Ascending aorta (tissue), 2 donors: ENCODE measurements at regions not wholly inside any gene's neighbourhood (a gene's known extent, or its start where the extent isn't known, plus 50 kb on each side); places are given as distances from the start of the nearest gene placed in this dataset.

ENCODE experiments used
- DNase-seq, 2 donors: peaks; one replicate each; pipeline ENCODE4 v3.0.0-alpha.2; 2019; ENCODE audit warnings: low spot score in 2 of 2
- H3K27ac ChIP-seq, 2 donors: fragments of 200-600 bp; sonication (generic); one replicate each; pipeline ENCODE4 v1.5.1; 2016 to 2017; ENCODE audit warnings: mild to moderate bottlenecking in 1 of 2
- H3K27me3 ChIP-seq: fragments of 200-600 bp; sonication (generic); one replicate; pipeline ENCODE4 v1.5.1; 2017
- H3K36me3 ChIP-seq, 2 donors: fragments of 200-600 bp; sonication (generic); one replicate each; pipeline ENCODE4 v1.5.1; 2016
- H3K4me1 ChIP-seq, 2 donors: fragments of 200-600 bp; sonication (generic); one replicate each; pipeline ENCODE4 v1.5.1; 2016 to 2017; ENCODE audit warnings: mild to moderate bottlenecking in 1 of 2
- H3K4me3 ChIP-seq, 2 donors: fragments of 200-600 bp; sonication (generic); one replicate each; pipeline ENCODE4 v1.5.1; 2016 to 2017; ENCODE audit warnings: mild to moderate bottlenecking in 1 of 2
- H3K9me3 ChIP-seq, 2 donors: fragments of 200-600 bp; sonication (generic); one replicate each; pipeline ENCODE4 v1.5.1; 2016
- intact Hi-C: fragments of 100-400 bp; cut with DNase I; formaldehyde crosslinking; loops from one replicate; pipeline ENCODE4 v1.15.1; 2023
- TF ChIP-seq, protein P1 (sequence below), 3 experiments: fragments of 200-600 bp in 2 of 3; fragments of 450-650 bp in 1 of 3; sonication (generic) in 2 of 3; IDR thresholded peaks; one replicate each; pipeline ENCODE4 v1.5.1; 2016 to 2019; ENCODE audit warnings: antibody characterized with exemption in 3 of 3, mild to moderate bottlenecking in 1 of 3, moderate library complexity in 1 of 3

DNA sequence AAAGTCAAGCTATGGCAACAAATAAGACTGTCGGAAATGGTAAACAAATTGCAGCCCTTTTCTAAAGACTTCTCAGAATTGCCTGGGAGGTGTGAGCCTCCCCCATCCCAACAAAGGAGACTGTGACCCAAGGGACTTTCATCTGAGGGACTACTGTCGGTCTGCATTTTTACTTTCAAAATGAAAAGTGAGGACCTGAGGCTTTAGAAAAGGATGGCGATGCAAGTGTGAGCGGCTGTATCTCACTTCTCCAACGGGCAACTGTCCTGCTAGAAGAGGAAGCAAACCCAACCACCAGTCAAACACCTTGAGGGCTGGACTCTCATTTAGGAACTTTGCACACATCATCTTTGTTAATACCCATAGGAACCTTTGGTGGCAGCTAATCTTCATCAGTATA, 62.6 kb upstream of the CLNK start:
- TF ChIP-seq, protein P1, sequence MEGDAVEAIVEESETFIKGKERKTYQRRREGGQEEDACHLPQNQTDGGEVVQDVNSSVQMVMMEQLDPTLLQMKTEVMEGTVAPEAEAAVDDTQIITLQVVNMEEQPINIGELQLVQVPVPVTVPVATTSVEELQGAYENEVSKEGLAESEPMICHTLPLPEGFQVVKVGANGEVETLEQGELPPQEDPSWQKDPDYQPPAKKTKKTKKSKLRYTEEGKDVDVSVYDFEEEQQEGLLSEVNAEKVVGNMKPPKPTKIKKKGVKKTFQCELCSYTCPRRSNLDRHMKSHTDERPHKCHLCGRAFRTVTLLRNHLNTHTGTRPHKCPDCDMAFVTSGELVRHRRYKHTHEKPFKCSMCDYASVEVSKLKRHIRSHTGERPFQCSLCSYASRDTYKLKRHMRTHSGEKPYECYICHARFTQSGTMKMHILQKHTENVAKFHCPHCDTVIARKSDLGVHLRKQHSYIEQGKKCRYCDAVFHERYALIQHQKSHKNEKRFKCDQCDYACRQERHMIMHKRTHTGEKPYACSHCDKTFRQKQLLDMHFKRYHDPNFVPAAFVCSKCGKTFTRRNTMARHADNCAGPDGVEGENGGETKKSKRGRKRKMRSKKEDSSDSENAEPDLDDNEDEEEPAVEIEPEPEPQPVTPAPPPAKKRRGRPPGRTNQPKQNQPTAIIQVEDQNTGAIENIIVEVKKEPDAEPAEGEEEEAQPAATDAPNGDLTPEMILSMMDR (IDR thresholded peaks at IDR 0.05) = no peak
- intact Hi-C loops = no loop called here

DNA sequence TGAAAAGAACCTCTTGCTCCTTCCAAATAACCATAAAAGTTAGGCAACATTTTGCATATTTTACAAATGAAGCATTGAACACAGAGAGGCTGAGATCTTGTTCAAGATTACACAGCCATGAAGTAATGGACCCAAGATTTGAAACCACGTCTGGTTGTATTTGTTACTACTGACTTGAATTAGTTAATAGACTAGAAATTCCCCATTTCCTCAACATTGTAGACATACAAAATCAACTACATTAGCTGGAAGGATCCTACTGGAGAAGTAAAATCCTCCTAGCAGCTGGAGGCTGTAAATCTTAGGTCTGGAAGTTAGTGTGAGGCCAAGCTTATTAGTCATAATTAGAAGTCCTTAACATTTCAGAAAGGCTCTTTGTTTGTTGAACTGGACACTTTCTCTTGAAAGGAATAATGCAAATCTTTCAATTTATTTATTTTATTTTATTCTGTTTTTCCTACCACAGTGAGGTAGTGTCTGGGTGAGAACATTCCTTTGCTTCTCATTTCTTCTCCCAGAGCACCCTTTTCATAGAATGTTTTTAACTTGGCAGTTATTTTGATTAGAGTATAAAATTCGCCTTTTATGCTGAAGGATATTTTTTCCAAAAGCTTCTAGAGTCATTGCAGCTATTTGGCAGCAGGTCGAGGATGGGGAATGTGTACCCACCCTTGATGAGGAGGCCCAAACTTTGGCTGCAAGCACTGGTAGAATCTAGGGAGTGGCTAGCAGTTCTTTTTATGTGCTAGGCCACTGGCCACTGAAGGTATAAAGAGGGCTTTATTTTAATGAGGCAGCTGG, 62.0 kb upstream of the CLNK start:
- Histone ChIP-seq H3K27me3 (no peaks in the 10 kb centered on the region), H3K9me3 (no peaks in the 10 kb centered on the region), H3K27ac (peak overlapping the region; percentile 35 to 56), H3K36me3 (no peaks in the 10 kb centered on the region), H3K4me3 (no peak overlapping the region), H3K4me1 (peaks cover 0 to 5% of the 10 kb centered on the region in 2 donors)
- TF ChIP-seq, protein P1 (IDR thresholded peaks at IDR 0.05) = no peak
- no peak for DNase-seq
- intact Hi-C loops = no loop called here

More for the DNA sequence above, 62.6 kb upstream of the CLNK start:
- H3K9me3 ChIP-seq = no peaks in the 10 kb centered on the region
- H3K27ac ChIP-seq = peak overlapping the region; percentile 35 to 56
- no peaks in the 10 kb centered on the region for H3K27me3 ChIP-seq
- H3K36me3 ChIP-seq = no peaks in the 10 kb centered on the region
- peaks cover 0 to 5% of the 10 kb centered on the region in 2 donors for H3K4me1 ChIP-seq
- no peak overlapping the region for H3K4me3 ChIP-seq
- no peak for DNase-seq

DNA sequence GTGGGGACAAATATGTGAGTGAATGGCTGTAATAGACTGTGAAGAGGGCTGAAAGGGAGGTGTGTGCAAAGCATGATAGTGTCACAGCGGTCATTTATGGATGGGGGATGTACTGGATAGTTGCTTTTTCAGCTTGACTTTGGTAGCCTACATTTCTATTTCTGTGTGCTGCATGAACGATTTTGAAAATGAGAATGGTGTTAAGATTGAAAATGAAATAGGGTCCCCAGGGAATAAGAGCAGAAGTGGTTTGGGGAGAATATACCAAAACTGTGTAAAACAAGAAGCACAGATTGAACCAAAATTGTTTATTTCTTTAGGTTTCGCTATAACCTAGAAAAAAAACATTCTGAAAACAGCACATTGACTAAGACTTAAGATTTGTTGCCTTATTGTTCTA, 58.8 kb upstream of the CLNK start:
- TF ChIP-seq, protein P1 (IDR thresholded peaks at IDR 0.05) = no peak
- H3K27me3 ChIP-seq = no peaks in the 10 kb centered on the region
- intact Hi-C loops = no loop called here

DNA sequence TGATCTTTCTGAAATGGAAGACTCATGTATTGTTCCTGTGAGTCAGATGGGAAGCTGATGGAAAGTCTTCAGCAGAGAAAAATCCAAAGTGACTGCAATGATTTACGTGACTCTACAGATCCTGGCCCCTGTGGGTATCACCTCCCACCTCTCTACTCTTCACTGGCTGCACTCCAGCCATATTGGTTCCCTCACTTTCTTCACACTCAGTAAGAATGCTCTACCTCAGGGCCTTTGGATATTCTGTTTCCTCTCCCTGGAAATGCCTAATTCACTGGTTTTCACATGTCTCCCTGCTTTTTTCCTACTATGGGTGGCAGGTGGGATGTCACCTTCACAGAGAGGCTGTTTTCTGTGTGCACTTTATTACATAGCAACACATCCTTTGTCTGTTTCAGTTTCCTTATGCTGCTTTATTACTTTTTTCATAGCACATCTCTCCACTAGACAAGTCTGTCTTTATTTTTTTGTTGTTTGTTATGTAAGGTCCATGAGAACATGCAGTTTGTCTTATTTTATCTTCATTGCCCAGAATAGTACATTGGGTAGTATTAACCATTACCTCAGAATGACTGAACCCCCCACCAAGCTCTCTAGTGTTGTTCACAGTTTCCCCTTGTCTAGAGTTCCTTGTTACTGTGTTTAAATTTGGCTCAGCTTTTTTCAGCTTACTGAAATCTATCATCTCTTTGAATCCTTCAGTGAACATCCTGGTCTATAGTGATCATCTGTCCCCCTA, 57.6 kb upstream of the CLNK start:
- TF ChIP-seq, protein P1 (IDR thresholded peaks at IDR 0.05) = no peak

More for the DNA sequence above, 58.8 kb upstream of the CLNK start:
- Histone ChIP-seq H3K27ac (no peak overlapping the region), H3K4me1 (peaks cover 0 to 5% of the 10 kb centered on the region in 2 donors), H3K4me3 (no peak overlapping the region), H3K36me3 (no peaks in the 10 kb centered on the region), H3K9me3 (no peaks in the 10 kb centered on the region)
- DNase-seq = no peak

DNA sequence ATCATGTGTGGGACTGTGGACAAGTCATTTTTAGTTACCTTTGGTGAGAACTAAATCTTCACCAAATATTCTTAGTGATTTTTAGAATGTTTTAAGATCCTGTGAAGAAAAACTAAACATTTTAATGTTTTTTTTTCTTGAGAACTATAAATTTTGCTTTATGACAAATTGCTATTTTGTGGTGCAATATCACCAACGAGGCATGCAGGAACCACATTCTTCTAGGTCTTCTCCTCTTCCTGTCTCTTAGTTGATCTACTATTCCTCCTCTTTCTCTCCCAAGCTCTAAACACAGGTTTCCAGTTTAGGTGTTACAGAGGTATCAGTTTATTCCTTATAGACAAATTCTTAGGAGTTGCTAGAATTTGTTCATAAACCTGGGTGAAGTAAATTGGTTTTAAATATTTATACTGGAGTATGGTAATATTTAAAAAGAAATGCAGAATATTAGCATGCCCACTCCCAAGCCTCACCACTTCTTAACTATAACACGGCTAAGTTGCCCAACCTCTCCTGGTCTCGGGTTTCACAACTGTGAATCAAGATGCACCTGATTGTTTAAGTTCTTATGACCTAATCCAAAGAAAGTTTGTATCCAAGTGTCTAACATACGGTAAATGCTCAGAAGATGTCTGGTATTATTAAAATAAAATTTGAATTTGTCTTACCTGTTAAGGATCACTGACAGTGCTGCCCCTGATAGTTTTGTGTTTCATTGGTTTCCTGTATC, 56.5 kb upstream of the CLNK start:
- Histone ChIP-seq H3K4me1 (peaks cover 0 to 4% of the 10 kb centered on the region in 2 donors), H3K27ac (no peak overlapping the region), H3K9me3 (no peaks in the 10 kb centered on the region), H3K4me3 (no peak overlapping the region), H3K36me3 (no peaks in the 10 kb centered on the region), H3K27me3 (no peaks in the 10 kb centered on the region)
- intact Hi-C loops = no loop called here
- TF ChIP-seq, protein P1 (IDR thresholded peaks at IDR 0.05) = no peak
- no peak for DNase-seq

More for the DNA sequence above, 57.6 kb upstream of the CLNK start:
- Histone ChIP-seq H3K27me3 (no peaks in the 10 kb centered on the region), H3K27ac (no peak overlapping the region), H3K4me1 (peaks cover 0 to 5% of the 10 kb centered on the region in 2 donors), H3K9me3 (no peaks in the 10 kb centered on the region), H3K4me3 (no peak overlapping the region), H3K36me3 (no peaks in the 10 kb centered on the region)
- intact Hi-C loops = no loop called here
- DNase-seq = no peak
